ENCODE measurements at regions not wholly inside any gene's neighbourhood (a gene's known extent, or its start where the extent isn't known, plus 50 kb on each side); places are given as distances from the start of the nearest gene placed in this dataset.

DNA sequence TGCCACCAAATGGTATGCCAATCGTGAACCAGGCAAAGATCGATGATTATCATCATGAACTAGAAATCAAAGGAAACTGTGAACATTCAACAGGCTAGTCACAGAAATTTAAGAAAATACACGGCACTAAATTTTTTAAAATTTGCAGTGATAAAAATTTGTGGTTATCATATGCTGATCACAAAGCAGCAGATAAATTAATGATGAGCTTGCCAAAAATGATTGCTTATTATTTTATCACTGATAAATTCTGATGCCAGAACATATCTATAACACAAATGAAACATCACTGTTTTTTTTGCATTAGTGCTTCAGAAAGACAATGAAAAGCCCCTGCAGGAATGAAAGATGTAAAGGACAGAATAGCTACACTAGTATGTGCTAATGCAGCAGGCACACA is 1413.2 kb upstream of the MAP3K7 start:
- Histone ChIP-seq H3K27ac (ENCODE audit: low read depth, low read length, poor library complexity, severe bottlenecking) (no peak overlapping the region), H3K36me3 (ENCODE audit: insufficient read depth, low read length, poor library complexity, severe bottlenecking) (no peaks in the 10 kb centered on the region), H3K9me3 (ENCODE audit: low read depth, low read length, poor library complexity, severe bottlenecking) (no peaks in the 10 kb centered on the region), H3K4me3 (ENCODE audit: low read depth, low read length, poor library complexity, severe bottlenecking) (no peak overlapping the region), H3K27me3 (replicated peaks; ENCODE audit: insufficient read depth, low read depth, low read length, poor library complexity) (no peaks in the 10 kb centered on the region), H3K4me1 (ENCODE audit: insufficient read depth, low read length, poor library complexity, severe bottlenecking) (no peaks in the 10 kb centered on the region)
- ChIA-PET POLR2A (ENCODE audit: low non-redundant PET) (no interaction called here), CTCF (no interaction called here)
- no TSS peak for BruUV-seq (replicated peaks)
- DNase-seq (ENCODE audit: low spot score): no peak
- TF ChIP-seq, protein P1, sequence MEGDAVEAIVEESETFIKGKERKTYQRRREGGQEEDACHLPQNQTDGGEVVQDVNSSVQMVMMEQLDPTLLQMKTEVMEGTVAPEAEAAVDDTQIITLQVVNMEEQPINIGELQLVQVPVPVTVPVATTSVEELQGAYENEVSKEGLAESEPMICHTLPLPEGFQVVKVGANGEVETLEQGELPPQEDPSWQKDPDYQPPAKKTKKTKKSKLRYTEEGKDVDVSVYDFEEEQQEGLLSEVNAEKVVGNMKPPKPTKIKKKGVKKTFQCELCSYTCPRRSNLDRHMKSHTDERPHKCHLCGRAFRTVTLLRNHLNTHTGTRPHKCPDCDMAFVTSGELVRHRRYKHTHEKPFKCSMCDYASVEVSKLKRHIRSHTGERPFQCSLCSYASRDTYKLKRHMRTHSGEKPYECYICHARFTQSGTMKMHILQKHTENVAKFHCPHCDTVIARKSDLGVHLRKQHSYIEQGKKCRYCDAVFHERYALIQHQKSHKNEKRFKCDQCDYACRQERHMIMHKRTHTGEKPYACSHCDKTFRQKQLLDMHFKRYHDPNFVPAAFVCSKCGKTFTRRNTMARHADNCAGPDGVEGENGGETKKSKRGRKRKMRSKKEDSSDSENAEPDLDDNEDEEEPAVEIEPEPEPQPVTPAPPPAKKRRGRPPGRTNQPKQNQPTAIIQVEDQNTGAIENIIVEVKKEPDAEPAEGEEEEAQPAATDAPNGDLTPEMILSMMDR (conservative IDR thresholded peaks at IDR 0.05; ENCODE audit: low read depth, low read length): no peak
- no peak for TF ChIP-seq EZH2 (IDR thresholded peaks at IDR 0.05; ENCODE audit: borderline replicate concordance, low read depth, low read length, poor library complexity, severe bottlenecking)
- intact Hi-C loops (cut with micrococcal nuclease; ENCODE audit: unreplicated experiment): no loop called here

DNA sequence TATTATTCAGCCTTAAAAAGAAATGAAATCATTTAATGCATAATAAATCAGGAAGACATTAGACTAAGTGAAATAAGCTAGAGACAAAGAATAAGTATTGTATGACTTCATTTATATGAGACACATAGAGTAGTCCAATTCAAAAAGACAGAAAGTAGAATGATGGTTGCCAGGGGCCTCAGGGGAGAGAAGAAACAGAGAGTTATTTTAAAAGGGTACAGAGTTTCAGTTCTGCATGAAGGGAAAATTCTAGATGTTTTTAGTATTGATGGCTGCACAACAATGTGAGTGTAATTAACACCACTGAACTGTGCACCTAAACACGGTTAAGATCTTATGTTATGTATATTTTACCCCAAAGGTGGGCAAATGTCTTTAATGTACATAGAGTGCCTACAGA is 1407.9 kb upstream of the MAP3K7 start:
- POLR2A ChIA-PET (ENCODE audit: low non-redundant PET): no interaction called here
- Histone ChIP-seq H3K4me3 (ENCODE audit: low read depth, low read length, poor library complexity, severe bottlenecking) (no peak overlapping the region), H3K4me1 (ENCODE audit: insufficient read depth, low read length, poor library complexity, severe bottlenecking) (no peaks in the 10 kb centered on the region), H3K9me3 (ENCODE audit: low read depth, low read length, poor library complexity, severe bottlenecking) (no peaks in the 10 kb centered on the region), H3K27ac (ENCODE audit: low read depth, low read length, poor library complexity, severe bottlenecking) (no peak overlapping the region), H3K27me3 (replicated peaks; ENCODE audit: insufficient read depth, low read depth, low read length, poor library complexity) (no peaks in the 10 kb centered on the region), H3K36me3 (ENCODE audit: insufficient read depth, low read length, poor library complexity, severe bottlenecking) (no peaks in the 10 kb centered on the region)
- no peak for TF ChIP-seq EZH2 (IDR thresholded peaks at IDR 0.05; ENCODE audit: borderline replicate concordance, low read depth, low read length, poor library complexity, severe bottlenecking)
- TF ChIP-seq, protein P1 (conservative IDR thresholded peaks at IDR 0.05; ENCODE audit: low read depth, low read length): no peak
- CTCF ChIA-PET: no interaction called here
- intact Hi-C loops (cut with micrococcal nuclease; ENCODE audit: unreplicated experiment): no loop called here
- DNase-seq (ENCODE audit: low spot score): no peak
- no TSS peak for BruUV-seq (replicated peaks)

DNA sequence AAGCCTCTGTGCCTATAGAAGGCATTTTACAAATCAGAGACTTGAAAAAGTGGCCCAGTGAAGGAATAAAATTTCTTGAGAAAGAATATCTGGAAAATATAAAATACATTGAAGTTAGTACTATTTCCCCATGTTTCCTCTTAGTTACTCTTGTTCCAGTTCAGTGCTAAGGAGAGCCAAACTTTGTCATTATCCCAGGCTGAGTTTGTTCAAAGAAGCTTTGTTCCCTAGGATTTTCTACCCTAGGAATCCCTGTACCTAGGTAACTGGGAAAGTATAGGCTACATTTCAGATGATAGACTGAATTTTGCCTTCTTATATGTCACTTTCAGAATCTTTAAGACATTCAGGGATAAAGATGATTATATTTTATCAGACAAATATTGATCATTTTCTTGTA is 1395.7 kb upstream of the MAP3K7 start:
- TF ChIP-seq, protein P1 (conservative IDR thresholded peaks at IDR 0.05; ENCODE audit: low read depth, low read length): no peak
- TF ChIP-seq EZH2 (IDR thresholded peaks at IDR 0.05; ENCODE audit: borderline replicate concordance, low read depth, low read length, poor library complexity, severe bottlenecking): no peak
- CTCF ChIA-PET: no interaction called here
- BruUV-seq (replicated peaks): no TSS peak
- no peak for DNase-seq (ENCODE audit: low spot score)
- no peaks in the 10 kb centered on the region for H3K27me3 ChIP-seq (replicated peaks; ENCODE audit: insufficient read depth, low read depth, low read length, poor library complexity)
- H3K36me3 ChIP-seq (ENCODE audit: insufficient read depth, low read length, poor library complexity, severe bottlenecking): no peaks in the 10 kb centered on the region
- POLR2A ChIA-PET (ENCODE audit: low non-redundant PET): no interaction called here
- H3K9me3 ChIP-seq (ENCODE audit: low read depth, low read length, poor library complexity, severe bottlenecking): no peaks in the 10 kb centered on the region
- no peak overlapping the region for H3K27ac ChIP-seq (ENCODE audit: low read depth, low read length, poor library complexity, severe bottlenecking)
- no peak overlapping the region for H3K4me3 ChIP-seq (ENCODE audit: low read depth, low read length, poor library complexity, severe bottlenecking)
- intact Hi-C loops (cut with micrococcal nuclease; ENCODE audit: unreplicated experiment): no loop called here
- H3K4me1 ChIP-seq (ENCODE audit: insufficient read depth, low read length, poor library complexity, severe bottlenecking): no peaks in the 10 kb centered on the region

Data from A673 (cell line).